ENCODE measurements at regions not wholly inside any gene's neighbourhood (a gene's known extent, or its start where the extent isn't known, plus 50 kb on each side); places are given as distances from the start of the nearest gene placed in this dataset.
"Not testable (repeated sequence)": the region's sequence is repeated elsewhere in the genome, so short reads cannot be mapped to it uniquely, and the experiment has no call there.

DNA sequence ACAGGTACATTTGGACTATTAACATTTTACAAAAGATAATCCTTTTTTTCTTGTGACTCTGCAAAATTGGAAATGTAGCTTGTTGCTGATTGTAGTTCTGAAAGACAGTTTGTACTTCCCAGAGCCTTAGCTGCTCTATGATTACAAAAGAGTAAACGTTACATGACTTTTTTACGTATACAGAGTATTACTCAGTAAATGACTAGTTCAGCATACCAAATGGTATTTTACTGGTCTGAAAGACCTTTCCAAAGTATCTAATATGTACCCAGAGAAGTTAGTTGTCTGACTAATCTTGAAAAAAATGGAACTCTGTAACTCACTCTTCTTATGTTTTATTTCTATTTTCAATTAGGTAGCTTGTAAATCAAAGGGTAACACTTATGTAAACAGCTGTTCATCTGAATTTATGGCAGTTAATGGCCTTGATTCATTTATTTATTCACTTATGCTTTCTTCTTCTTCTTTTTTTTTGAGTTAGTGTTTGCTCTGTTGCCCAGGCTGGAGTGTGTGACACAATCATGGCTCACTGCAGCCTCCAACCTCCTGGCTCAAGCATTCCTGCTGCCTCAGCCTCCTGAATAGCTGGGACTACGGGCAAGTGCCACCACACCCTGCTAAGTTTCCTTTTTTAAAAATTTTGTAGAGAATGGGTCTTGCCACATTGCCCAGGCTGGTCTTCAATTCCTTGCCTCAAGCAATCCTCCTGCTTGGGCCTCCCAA lies 151.7 kb downstream of the C3orf38 start:
- H3K4me3 ChIP-seq: no peak overlapping the region
- WGBS (ENCODE audit: missing lambda C conversion rate): 3% methylated on average over 3 of the region's 3 CpGs
- POLR2A ChIA-PET: no interaction called here
- CTCF ChIA-PET: interaction anchor here (0.6 kb wide), 2 partner anchors 52 to 815 kb away, joined by 3 read pairs; no protein-coding TSS in a partner anchor
- H3K4me1 ChIP-seq: no peaks in the 10 kb centered on the region
- FAIRE-seq (no peak), ATAC-seq (no peak), DNase-seq (ENCODE audit: low read depth in 1 of 2, low spot score in 1 of 2) (peak in 1 of 2 experiments; percentile 8)
- no peak overlapping the region for H3K27ac ChIP-seq
- no peak overlapping the region for H3K4me2 ChIP-seq
- H3K9me3 ChIP-seq: no peaks in the 10 kb centered on the region
- no peak for TF ChIP-seq CBX8 (IDR thresholded peaks at IDR 0.05)
- TF ChIP-seq, protein P1, sequence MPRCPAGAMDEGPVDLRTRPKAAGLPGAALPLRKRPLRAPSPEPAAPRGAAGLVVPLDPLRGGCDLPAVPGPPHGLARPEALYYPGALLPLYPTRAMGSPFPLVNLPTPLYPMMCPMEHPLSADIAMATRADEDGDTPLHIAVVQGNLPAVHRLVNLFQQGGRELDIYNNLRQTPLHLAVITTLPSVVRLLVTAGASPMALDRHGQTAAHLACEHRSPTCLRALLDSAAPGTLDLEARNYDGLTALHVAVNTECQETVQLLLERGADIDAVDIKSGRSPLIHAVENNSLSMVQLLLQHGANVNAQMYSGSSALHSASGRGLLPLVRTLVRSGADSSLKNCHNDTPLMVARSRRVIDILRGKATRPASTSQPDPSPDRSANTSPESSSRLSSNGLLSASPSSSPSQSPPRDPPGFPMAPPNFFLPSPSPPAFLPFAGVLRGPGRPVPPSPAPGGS (IDR thresholded peaks at IDR 0.05): no peak
- TF ChIP-seq JUNB (IDR thresholded peaks at IDR 0.05): no peak
- TF ChIP-seq, protein P2, sequence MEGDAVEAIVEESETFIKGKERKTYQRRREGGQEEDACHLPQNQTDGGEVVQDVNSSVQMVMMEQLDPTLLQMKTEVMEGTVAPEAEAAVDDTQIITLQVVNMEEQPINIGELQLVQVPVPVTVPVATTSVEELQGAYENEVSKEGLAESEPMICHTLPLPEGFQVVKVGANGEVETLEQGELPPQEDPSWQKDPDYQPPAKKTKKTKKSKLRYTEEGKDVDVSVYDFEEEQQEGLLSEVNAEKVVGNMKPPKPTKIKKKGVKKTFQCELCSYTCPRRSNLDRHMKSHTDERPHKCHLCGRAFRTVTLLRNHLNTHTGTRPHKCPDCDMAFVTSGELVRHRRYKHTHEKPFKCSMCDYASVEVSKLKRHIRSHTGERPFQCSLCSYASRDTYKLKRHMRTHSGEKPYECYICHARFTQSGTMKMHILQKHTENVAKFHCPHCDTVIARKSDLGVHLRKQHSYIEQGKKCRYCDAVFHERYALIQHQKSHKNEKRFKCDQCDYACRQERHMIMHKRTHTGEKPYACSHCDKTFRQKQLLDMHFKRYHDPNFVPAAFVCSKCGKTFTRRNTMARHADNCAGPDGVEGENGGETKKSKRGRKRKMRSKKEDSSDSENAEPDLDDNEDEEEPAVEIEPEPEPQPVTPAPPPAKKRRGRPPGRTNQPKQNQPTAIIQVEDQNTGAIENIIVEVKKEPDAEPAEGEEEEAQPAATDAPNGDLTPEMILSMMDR (IDR thresholded peaks at IDR 0.05): no peak
- TF ChIP-seq ZFP36 (IDR thresholded peaks at IDR 0.05; ENCODE audit: borderline replicate concordance, partially characterized antibody): no peak
- no peak for TF ChIP-seq MAZ (IDR thresholded peaks at IDR 0.05; ENCODE audit: borderline replicate concordance, low read depth, low read length)
- no peak for TF ChIP-seq GATA3 (IDR thresholded peaks at IDR 0.05; ENCODE audit: borderline replicate concordance)
- no peak for TF ChIP-seq CEBPB (IDR thresholded peaks at IDR 0.05)
- TF ChIP-seq PHF8 (IDR thresholded peaks at IDR 0.05; ENCODE audit: borderline replicate concordance, low read depth): no peak
- TF ChIP-seq EHF (CRISPR knock-in tag; IDR thresholded peaks at IDR 0.05): no peak

GRCh38 chr3:88301996-88302393 lies 152.2 kb downstream of the C3orf38 start:
- TF ChIP-seq MAFK (IDR thresholded peaks at IDR 0.05; ENCODE audit: partially characterized antibody) (peak; percentile 56), JUNB (IDR thresholded peaks at IDR 0.05) (no peak)
- DNase-seq (ENCODE audit: low read depth in 1 of 2, low spot score in 1 of 2): no peak
- ATAC-seq: no peak
- Histone ChIP-seq H3K9me3 (no peaks in the 10 kb centered on the region), H3K4me3 (no peak overlapping the region), H3K4me1 (no peaks in the 10 kb centered on the region), H3K27ac (no peak overlapping the region), H3K4me2 (no peak overlapping the region)
- ChIA-PET CTCF (interaction anchor here (0.6 kb wide), 1 partner anchor 814 kb away, joined by 3 read pairs; no protein-coding TSS in a partner anchor), POLR2A (no interaction called here)
- no peak for FAIRE-seq

- H3K4me1 ChIP-seq; POLR2A ChIA-PET; DNase-seq (ENCODE audit: low read depth in 1 of 2, low spot score in 1 of 2); FAIRE-seq; CTCF ChIA-PET; H3K27ac ChIP-seq; H3K4me2 ChIP-seq; H3K9me3 ChIP-seq; ATAC-seq; H3K4me3 ChIP-seq: not testable (repeated sequence)
- WGBS (ENCODE audit: missing lambda C conversion rate): 58% methylated on average over 10 of the region's 30 CpGs
Observed at GRCh38 chr3:88303331-88303904, 153.7 kb downstream of the C3orf38 start.

GRCh38 chr3:88307666-88308065 lies 157.9 kb downstream of the C3orf38 start:
- DNase-seq (ENCODE audit: low read depth in 1 of 2, low spot score in 1 of 2) (no peak), FAIRE-seq (no peak), ATAC-seq (no peak)
- Histone ChIP-seq H3K4me2 (no peak overlapping the region), H3K4me1 (no peaks in the 10 kb centered on the region), H3K4me3 (no peak overlapping the region), H3K9me3 (no peaks in the 10 kb centered on the region), H3K27ac (no peak overlapping the region)
- POLR2A ChIA-PET: no interaction called here
- no peak for TF ChIP-seq FOSB (CRISPR knock-in tag; IDR thresholded peaks at IDR 0.05)
- no peak for TF ChIP-seq BHLHE40 (IDR thresholded peaks at IDR 0.05; ENCODE audit: low read depth, low read length)
- no peak for TF ChIP-seq REST (IDR thresholded peaks at IDR 0.05)
- TF ChIP-seq KDM5A (IDR thresholded peaks at IDR 0.05): no peak
- TF ChIP-seq RFX5 (IDR thresholded peaks at IDR 0.05): no peak
- no peak for TF ChIP-seq EHF (CRISPR knock-in tag; IDR thresholded peaks at IDR 0.05)
- TF ChIP-seq, protein P3, sequence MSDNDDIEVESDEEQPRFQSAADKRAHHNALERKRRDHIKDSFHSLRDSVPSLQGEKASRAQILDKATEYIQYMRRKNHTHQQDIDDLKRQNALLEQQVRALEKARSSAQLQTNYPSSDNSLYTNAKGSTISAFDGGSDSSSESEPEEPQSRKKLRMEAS (IDR thresholded peaks at IDR 0.05): no peak
- 38% methylated on average over 12 of the region's 12 CpGs for WGBS (ENCODE audit: missing lambda C conversion rate)
- CTCF ChIA-PET: no interaction called here
